Thyroid gland (tissue), 4 donors: ENCODE measurements at regions not wholly inside any gene's neighbourhood (a gene's known extent, or its start where the extent isn't known, plus 50 kb on each side); places are given as distances from the start of the nearest gene placed in this dataset.
A peak's percentile ranks its signal among the peaks of the same experiment; 100 is the strongest.

ENCODE experiments used
- POLR2A ChIP-seq, 2 donors: fragments of 450-650 bp; IDR thresholded peaks; one replicate each; pipeline ENCODE4 v1.6.1; 2017; ENCODE audit warnings: antibody characterized with exemption in 2 of 2, mild to moderate bottlenecking in 2 of 2, moderate library complexity in 1 of 2
- TF ChIP-seq, protein P1 (sequence below), 6 experiments: fragments of 200-600 bp in 3 of 6; fragments of 450-650 bp in 3 of 6; sonication (generic) in 3 of 6; IDR thresholded peaks; one replicate each; pipeline ENCODE4 v1.5.1; 2016 to 2019; ENCODE audit warnings: antibody characterized with exemption in 6 of 6, mild to moderate bottlenecking in 2 of 6, inconsistent platforms in 1 of 6, moderate library complexity in 1 of 6

DNA sequence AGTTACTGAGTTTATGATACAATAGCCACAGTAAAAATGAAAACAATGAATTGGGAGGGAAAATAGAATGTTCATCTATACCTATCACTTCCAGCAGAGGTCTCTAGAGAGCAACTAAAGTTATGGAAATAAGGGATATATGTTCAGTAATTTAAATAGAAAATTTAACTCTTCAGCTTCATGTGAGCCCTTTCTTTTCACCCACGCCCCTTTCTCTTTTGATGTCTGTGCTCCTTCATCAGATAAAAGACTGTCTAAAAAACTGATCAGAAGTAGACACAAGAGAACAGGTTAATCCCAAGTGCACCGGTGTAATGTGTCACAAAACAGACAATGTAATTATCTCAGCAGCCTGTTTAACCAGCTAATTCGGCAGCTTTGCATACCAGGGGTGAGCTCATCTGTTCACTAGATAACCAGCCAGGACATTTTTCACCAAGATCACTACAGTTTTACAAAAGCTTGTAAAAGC lies 238.5 kb upstream of the ERBB4 start:
- TF ChIP-seq, protein P1, sequence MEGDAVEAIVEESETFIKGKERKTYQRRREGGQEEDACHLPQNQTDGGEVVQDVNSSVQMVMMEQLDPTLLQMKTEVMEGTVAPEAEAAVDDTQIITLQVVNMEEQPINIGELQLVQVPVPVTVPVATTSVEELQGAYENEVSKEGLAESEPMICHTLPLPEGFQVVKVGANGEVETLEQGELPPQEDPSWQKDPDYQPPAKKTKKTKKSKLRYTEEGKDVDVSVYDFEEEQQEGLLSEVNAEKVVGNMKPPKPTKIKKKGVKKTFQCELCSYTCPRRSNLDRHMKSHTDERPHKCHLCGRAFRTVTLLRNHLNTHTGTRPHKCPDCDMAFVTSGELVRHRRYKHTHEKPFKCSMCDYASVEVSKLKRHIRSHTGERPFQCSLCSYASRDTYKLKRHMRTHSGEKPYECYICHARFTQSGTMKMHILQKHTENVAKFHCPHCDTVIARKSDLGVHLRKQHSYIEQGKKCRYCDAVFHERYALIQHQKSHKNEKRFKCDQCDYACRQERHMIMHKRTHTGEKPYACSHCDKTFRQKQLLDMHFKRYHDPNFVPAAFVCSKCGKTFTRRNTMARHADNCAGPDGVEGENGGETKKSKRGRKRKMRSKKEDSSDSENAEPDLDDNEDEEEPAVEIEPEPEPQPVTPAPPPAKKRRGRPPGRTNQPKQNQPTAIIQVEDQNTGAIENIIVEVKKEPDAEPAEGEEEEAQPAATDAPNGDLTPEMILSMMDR (IDR thresholded peaks at IDR 0.05): peak in 4 of 6 experiments; percentile 13 to 73 (median 70)
- TF ChIP-seq POLR2A (IDR thresholded peaks at IDR 0.05): no peak
